Skeletal muscle satellite cell (primary cell): ENCODE measurements at regions not wholly inside any gene's neighbourhood (a gene's known extent, or its start where the extent isn't known, plus 50 kb on each side); places are given as distances from the start of the nearest gene placed in this dataset.
"Not testable (repeated sequence)": the region's sequence is repeated elsewhere in the genome, so short reads cannot be mapped to it uniquely, and the experiment has no call there.

Experiments used
- H3K27me3 ChIP-seq: 2 replicates; pipeline ENCODE4 v1.7.0; 2013; ENCODE audit warnings: low read length; ENCODE audit not compliant: control insufficient read depth, insufficient read depth
- H3K36me3 ChIP-seq: 2 replicates; pipeline ENCODE4 v1.7.0; 2013; ENCODE audit warnings: mild to moderate bottlenecking, control low read depth, low read length; ENCODE audit not compliant: insufficient read depth
- H3K4me1 ChIP-seq: 2 replicates; pipeline ENCODE4 v1.7.0; 2013; ENCODE audit warnings: low read length; ENCODE audit not compliant: control insufficient read depth, insufficient read depth
- H3K4me2 ChIP-seq: 2 replicates; pipeline ENCODE4 v1.7.0; 2013; ENCODE audit warnings: mild to moderate bottlenecking, low read length
- H3K4me3 ChIP-seq: 2 replicates; pipeline ENCODE4 v1.7.0; 2013; ENCODE audit warnings: low read length
- H3K9ac ChIP-seq: 2 replicates; pipeline ENCODE4 v1.7.0; 2013; ENCODE audit warnings: mild to moderate bottlenecking, low read depth, low read length, moderate library complexity
- H3K9me3 ChIP-seq: replicated peaks from 2 replicates; pipeline ENCODE4 v1.7.0; 2013; ENCODE audit warnings: mild to moderate bottlenecking, control low read depth, low read length

DNA sequence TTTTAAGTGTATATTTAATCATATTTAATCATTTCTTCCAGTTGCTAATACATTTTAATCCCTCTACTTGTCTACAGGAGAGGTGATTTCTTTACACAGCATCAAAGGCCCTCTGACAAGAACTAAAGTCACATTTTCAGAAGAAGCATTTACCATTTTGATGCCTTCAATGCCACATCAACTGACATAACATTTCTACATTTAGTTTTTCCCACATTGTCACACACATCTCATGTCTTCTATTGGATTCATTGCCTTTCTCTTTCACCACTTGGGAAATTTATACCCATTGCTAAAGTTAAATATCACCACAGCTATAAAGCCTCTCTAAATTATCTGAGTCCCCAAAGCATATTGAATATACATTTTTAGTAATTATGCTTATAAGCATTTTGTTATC lies 1907.5 kb upstream of the CDH9 start:
- Histone ChIP-seq H3K9me3 (peaks cover 7% of the 10 kb centered on the region), H3K4me1 (no peaks in the 10 kb centered on the region), H3K9ac (no peak overlapping the region), H3K36me3 (no peaks in the 10 kb centered on the region), H3K4me2 (no peak overlapping the region), H3K4me3 (no peak overlapping the region), H3K27me3 (no peaks in the 10 kb centered on the region)

DNA sequence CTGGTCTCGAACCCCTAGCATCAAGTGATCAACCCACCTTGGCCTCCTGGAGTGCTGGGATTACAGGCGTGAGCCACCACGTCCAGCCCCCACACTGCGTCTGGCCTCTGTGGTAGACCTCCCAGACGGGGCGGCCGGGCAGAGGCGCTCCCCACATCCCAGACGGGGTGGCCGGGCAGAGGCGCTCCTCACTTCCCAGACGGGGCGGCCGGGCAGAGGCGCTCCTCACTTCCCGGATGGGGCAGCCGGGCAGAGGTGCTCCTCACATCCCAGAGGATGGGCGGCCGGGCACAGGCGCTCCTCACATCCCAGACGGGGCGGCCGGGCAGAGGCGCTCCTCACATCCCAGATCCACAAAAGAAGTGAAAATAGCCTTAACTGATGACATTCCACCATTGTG lies 1891.0 kb upstream of the CDH9 start:
- H3K9ac ChIP-seq, H3K27me3 ChIP-seq, H3K36me3 ChIP-seq, H3K4me2 ChIP-seq, H3K4me1 ChIP-seq, H3K9me3 ChIP-seq, H3K4me3 ChIP-seq: not testable (repeated sequence)

DNA sequence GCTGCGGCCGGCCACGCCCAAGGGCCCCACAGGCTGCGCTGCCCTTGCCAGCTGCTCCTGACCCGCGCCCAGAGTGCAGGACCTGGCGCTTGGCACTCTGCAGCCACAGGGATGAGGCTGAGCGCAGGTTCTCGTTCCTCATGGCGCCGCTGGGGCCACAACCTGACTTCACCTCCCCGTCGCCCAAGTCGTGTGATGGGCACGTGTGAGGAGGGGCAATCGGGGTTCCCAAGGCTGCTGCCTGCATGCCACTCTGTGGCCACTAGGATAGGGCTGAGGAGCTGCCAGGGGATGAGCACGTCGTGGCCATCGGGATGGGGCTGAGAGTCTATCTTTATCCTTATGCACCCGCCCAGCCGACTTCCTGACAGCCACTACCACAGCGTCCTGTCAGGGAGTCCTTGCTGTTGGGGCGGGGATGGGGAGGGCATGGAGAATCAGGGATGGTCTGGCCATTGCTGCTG lies 1890.0 kb upstream of the CDH9 start:
- not testable (repeated sequence) for H3K27me3 ChIP-seq, H3K4me3 ChIP-seq, H3K9ac ChIP-seq, H3K4me2 ChIP-seq, H3K9me3 ChIP-seq, H3K4me1 ChIP-seq, H3K36me3 ChIP-seq

DNA sequence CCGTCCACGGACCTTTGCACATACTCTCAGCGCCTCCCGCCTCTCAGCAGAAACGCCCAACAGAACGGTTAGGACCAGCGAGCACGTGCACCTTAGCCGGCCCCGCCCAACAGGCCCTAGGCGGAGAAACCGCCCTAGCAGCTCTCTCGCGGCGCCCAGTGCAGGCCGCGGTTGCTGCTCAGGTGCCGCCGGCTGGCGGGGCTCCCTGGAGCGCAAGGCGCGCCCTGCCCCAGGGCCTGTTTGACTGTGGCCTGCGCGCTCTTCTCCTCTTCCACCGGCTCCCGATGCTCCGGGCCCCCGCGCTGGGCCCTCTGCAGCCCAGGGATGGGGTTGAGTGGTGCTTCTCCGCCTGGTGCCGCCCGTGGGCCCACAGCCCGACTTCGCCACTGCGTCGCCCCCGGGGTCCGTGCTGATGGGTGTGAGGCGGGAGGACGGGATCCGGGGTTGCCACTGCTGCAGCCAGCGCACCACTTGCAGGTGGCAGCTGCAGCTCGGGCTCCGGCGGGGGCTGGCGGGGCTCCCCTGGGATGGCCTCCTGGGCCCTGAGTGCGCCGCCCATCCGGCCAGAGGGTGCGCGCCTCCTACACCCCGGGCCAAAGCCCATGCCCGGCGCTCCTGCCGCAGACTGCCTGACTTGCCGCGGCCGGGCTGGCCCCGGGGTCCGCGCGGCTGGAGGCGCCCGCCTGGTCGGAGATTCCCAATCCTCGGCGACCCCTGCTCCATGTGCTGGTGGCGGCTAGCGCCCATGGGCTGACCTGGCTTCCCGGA lies 1889.4 kb upstream of the CDH9 start:
- Histone ChIP-seq H3K4me2 (no peak overlapping the region), H3K27me3 (no peaks in the 10 kb centered on the region), H3K36me3 (no peaks in the 10 kb centered on the region), H3K9me3 (peaks cover 2% of the 10 kb centered on the region), H3K4me1 (no peaks in the 10 kb centered on the region), H3K4me3 (no peak overlapping the region), H3K9ac (no peak overlapping the region)

DNA sequence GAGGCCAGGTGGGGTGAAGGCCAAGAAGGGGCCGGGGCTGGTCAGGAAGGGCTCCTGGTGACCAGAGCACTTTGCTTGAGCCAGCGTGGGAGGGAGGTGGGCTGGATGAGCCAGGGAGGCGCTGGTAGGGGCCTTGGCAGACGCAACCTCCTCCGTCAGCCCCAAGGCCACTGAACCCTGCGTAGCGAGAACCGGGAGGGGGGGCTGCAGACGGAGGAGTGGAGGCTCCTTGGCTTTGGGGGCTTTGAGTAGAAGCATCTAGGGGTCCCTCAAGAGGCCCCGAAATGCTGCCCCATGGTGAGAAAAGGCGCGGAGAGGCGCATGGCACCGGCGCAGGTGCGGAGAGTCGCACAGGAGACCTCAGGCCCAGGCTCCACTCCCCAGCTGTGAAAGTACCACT lies 1888.0 kb upstream of the CDH9 start:
- Histone ChIP-seq H3K4me3 (no peak overlapping the region), H3K9ac (no peak overlapping the region), H3K4me2 (no peak overlapping the region), H3K4me1 (no peaks in the 10 kb centered on the region), H3K27me3 (no peaks in the 10 kb centered on the region), H3K36me3 (no peaks in the 10 kb centered on the region), H3K9me3 (peaks cover 2% of the 10 kb centered on the region)

DNA sequence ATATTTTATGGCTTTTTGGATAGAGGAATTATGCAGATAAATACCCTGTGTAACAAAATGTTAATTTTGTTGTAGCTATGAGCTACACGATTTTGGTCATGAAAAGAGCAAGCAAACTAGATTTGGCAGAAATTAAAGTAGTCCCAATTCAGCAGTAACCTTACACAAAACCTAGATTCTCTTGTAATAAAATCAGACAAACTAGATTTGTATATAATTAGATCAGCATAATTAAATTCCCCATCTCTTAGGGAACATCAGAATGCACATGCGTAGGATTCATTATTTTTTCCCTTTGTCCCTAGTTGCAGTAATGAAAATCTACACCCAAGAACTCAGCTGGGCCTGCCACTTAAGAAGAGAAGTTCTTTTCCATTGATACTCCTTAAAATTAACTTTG lies 1879.2 kb upstream of the CDH9 start:
- Histone ChIP-seq H3K36me3 (no peaks in the 10 kb centered on the region), H3K4me2 (no peak overlapping the region), H3K9me3 (no peaks in the 10 kb centered on the region), H3K9ac (no peak overlapping the region), H3K4me3 (no peak overlapping the region), H3K27me3 (no peaks in the 10 kb centered on the region), H3K4me1 (no peaks in the 10 kb centered on the region)

DNA sequence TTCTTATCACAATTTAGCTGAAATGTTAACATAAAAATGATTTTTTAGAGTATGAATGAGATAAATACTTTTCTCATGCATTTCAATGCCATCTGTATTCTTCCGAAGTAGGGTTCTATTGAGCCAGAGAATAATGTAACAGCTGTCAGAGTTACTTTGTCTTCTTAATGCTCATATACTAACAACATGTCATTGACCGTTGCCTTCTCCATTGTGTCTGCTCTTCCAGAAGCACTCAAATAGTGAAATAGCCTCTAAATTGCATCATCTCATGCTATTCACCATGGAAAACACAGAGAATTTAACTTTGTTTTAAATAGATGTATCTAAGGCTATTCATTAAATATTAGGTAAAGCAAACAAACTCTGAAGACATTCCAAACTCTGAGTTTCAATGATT lies 1875.9 kb upstream of the CDH9 start:
- Histone ChIP-seq H3K4me3 (no peak overlapping the region), H3K4me2 (no peak overlapping the region), H3K36me3 (no peaks in the 10 kb centered on the region), H3K9me3 (no peaks in the 10 kb centered on the region), H3K27me3 (no peaks in the 10 kb centered on the region), H3K4me1 (no peaks in the 10 kb centered on the region), H3K9ac (no peak overlapping the region)

DNA sequence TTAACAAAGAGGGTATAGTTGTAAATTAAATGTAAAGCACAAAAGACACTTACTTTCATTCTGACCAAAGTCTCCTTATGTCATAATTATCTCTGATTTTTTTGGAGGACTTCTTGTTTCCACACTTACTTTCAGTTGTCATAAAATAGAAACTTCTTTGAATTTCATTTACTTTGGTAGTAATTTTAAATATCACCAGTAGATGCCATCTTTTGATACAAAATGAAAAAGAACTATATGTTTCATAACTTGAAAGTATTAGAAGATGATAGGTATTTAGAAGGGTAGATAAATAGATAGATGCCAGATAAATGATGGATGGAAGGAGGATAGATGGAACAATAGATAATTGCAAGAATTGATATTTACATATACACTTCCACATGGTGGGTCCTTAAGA lies 1865.3 kb upstream of the CDH9 start:
- H3K4me3 ChIP-seq, result no peak overlapping the region
- no peak overlapping the region for H3K9ac ChIP-seq
- no peaks in the 10 kb centered on the region for H3K4me1 ChIP-seq
- no peaks in the 10 kb centered on the region for H3K36me3 ChIP-seq
- H3K4me2 ChIP-seq, result no peak overlapping the region
- no peaks in the 10 kb centered on the region for H3K27me3 ChIP-seq
- no peaks in the 10 kb centered on the region for H3K9me3 ChIP-seq

DNA sequence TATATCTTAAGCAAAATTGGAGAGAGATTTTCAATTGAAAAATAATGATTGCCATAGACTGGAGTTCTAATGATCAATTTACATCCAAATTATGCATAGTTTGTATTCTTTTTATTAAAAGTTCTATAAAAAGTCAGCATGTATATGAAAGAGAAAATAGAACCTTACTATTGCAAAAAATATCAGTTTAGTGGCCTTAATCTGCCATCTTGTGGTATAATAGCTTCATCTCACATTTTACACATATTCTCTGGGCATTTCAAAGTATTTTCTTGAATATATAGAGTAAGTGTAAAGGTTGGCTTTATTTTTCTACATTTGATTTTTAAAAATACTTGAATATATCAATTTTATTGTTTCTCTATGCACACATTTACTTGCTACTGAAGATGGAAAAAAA lies 1858.6 kb upstream of the CDH9 start:
- Histone ChIP-seq H3K9me3 (peaks cover 2% of the 10 kb centered on the region), H3K4me2 (no peak overlapping the region), H3K27me3 (no peaks in the 10 kb centered on the region), H3K36me3 (no peaks in the 10 kb centered on the region), H3K4me1 (no peaks in the 10 kb centered on the region), H3K9ac (no peak overlapping the region), H3K4me3 (no peak overlapping the region)

DNA sequence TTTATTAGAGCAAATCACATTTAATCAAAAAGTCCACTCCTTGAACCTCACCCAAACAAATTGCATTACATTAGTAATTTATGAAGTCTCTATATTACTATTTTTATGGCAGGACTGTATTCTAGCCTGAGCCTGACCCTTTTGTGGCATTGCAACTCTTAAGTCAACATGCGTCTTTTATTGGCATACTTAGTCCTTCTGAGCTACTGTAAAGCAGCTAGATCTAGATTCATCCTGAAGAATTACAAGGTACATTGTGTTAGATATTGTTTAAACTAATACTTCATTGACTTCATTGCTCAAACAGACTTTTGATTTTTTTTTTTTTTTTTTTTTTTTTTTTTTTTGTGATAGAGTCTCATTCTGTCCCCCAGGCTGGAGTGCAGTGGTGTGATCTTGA lies 1842.5 kb upstream of the CDH9 start:
- Histone ChIP-seq H3K4me2 (no peak overlapping the region), H3K4me3 (no peak overlapping the region), H3K36me3 (no peaks in the 10 kb centered on the region), H3K9ac (no peak overlapping the region), H3K9me3 (peaks cover 10% of the 10 kb centered on the region), H3K4me1 (no peaks in the 10 kb centered on the region), H3K27me3 (no peaks in the 10 kb centered on the region)

DNA sequence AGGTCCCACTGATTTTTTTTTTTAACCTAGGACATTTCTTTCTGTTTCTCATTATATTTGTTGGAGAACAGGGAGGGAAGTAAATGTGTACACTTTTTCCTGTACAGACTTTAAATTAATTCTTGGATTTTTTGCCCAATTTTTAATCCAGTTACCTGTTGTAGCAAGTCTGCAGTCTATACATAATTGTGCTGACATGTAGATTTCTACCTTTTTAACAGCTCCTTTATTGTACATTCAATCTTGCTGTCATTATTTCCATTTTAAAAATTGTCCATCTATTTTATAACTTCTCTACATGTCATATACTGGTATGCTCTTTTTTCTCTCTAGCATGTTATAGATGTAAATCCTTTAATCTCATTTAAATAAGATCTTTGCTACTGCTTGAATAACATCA lies 1838.7 kb upstream of the CDH9 start:
- Histone ChIP-seq H3K4me1 (no peaks in the 10 kb centered on the region), H3K4me3 (no peak overlapping the region), H3K4me2 (no peak overlapping the region), H3K27me3 (no peaks in the 10 kb centered on the region), H3K9ac (no peak overlapping the region), H3K9me3 (no peaks in the 10 kb centered on the region), H3K36me3 (no peaks in the 10 kb centered on the region)

DNA sequence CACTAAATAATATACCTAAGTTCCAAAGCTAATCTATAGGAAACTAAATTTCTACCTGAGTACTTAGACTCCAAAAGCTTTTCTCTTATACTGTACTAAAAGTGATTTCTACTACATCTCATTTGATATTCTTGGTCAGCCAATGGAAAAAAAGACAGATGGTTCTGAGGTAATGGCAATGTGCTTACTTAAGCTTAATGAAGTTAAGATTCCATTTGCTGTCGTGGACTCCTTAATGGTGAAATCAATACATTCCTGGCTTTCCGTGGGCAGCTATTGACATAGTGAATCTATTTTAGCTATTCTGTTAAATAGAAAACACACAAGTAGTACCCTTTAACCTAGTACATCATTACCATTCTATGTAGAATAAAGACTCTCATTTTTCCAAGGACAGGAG lies 1825.6 kb upstream of the CDH9 start:
- H3K27me3 ChIP-seq, result no peaks in the 10 kb centered on the region
- H3K4me2 ChIP-seq, result no peak overlapping the region
- no peaks in the 10 kb centered on the region for H3K9me3 ChIP-seq
- no peak overlapping the region for H3K9ac ChIP-seq
- H3K36me3 ChIP-seq, result no peaks in the 10 kb centered on the region
- no peaks in the 10 kb centered on the region for H3K4me1 ChIP-seq
- H3K4me3 ChIP-seq, result no peak overlapping the region
